ENCODE measurements at regions not wholly inside any gene's neighbourhood (a gene's known extent, or its start where the extent isn't known, plus 50 kb on each side); places are given as distances from the start of the nearest gene placed in this dataset.

- no peak for TF ChIP-seq POLR2A (IDR thresholded peaks at IDR 0.05)
- TF ChIP-seq POLR2AphosphoS5 (IDR thresholded peaks at IDR 0.05): no peak
These were observed 347.9 kb downstream of the EFNB2 start for GRCh38 chr13:106187501-106188095.

Measured in breast epithelium (tissue), 3 donors.